HG02571 (cell line): ENCODE measurements at regions not wholly inside any gene's neighbourhood (a gene's known extent, or its start where the extent isn't known, plus 50 kb on each side); places are given as distances from the start of the nearest gene placed in this dataset.

Source experiments
- ATAC-seq: cut with Tn5 transposase; IDR thresholded peaks from one replicate; pipeline ENCODE4 v1.9.1; 2021; ENCODE audit warnings: mild to moderate bottlenecking, moderate library complexity; ENCODE audit not compliant: unreplicated experiment

GRCh38 chr5:92904021-92904420 lies 677.0 kb downstream of the NR2F1-AS1 start:
- no peak for ATAC-seq

- no peak for ATAC-seq
Measured at GRCh38 chr5:92899611-92900010, 681.4 kb downstream of the NR2F1-AS1 start.

DNA sequence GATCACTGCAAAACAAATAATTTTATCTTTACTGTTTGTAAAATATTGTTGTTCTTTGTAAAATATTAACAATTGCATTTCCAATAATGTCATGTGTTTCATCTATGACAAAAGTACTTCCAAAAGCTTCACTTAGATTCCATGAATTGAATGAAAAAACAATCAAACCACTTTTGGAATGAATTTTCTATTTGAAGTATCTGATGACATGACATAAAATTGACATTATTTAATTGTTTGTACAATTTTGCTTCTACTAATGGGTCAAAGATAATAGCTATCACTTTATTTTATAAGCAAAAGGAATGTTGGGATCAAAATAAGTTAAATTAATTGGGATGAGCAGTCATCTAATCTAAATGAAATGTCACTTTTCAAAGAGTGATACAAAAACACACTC lies 684.3 kb downstream of the NR2F1-AS1 start:
- no peak for ATAC-seq

GRCh38 chr5:92890841-92891244 lies 690.2 kb downstream of the NR2F1-AS1 start:
- no peak for ATAC-seq

- ATAC-seq, result no peak
Measured at GRCh38 chr5:92889140-92889539, 691.9 kb downstream of the NR2F1-AS1 start.

DNA sequence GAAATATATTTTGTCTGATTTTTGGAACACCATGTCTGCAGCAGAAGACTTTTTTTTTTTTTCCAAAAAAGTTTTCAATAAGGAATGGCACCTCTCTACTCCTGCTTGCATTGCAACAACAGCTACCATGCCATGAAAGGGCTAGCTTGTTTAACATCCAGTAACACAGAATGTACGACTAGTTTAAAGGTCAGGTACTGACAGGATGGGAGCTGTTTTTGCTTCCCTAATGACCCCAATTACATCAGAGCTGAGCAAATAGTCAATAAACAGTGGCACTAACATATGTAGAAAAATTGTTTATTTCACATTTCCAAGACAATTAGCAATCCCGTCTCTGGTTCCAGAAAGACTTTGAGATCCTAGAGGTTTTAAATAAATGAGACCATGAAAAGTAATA lies 693.8 kb downstream of the NR2F1-AS1 start:
- ATAC-seq, result no peak

DNA sequence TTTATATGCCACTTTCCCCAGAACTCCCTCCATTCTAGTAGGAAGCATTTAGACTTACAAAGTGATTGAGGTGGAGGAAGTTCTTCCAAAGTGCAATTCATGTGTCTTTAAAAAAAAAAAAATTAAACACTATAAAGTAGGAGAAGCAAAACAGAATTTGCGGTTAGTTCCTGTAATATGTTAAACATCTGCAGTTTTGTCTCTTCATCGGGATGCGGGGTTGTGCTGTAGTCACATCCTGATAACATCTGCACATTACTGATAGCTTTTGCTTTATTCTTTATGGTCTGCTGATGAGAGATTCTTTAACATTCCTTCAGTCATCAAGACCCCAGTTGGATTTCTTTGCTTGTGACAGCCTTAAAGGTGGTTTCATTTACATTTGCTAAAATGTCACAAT lies 694.3 kb downstream of the NR2F1-AS1 start:
- ATAC-seq, result no peak

GRCh38 chr5:92885950-92886349 lies 695.1 kb downstream of the NR2F1-AS1 start:
- no peak for ATAC-seq

DNA sequence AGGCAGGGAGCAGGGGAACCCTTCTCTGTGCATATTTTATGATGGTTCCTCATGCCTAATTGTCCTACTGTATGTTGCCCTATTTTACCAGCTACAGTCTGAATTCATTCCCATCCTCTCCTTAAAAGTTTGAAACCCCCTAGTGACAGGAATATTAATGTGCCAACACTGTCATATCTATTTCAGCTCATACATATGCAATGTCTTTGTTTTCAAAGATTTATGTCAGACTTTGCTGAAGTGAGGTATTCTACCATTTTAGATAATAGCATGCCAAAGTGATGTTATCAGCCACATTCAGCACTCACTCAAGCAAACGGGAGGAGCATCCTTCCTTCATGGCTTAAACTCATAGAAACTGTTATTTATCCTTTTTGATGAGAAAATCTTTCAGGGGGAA lies 696.5 kb downstream of the NR2F1-AS1 start:
- no peak for ATAC-seq

DNA sequence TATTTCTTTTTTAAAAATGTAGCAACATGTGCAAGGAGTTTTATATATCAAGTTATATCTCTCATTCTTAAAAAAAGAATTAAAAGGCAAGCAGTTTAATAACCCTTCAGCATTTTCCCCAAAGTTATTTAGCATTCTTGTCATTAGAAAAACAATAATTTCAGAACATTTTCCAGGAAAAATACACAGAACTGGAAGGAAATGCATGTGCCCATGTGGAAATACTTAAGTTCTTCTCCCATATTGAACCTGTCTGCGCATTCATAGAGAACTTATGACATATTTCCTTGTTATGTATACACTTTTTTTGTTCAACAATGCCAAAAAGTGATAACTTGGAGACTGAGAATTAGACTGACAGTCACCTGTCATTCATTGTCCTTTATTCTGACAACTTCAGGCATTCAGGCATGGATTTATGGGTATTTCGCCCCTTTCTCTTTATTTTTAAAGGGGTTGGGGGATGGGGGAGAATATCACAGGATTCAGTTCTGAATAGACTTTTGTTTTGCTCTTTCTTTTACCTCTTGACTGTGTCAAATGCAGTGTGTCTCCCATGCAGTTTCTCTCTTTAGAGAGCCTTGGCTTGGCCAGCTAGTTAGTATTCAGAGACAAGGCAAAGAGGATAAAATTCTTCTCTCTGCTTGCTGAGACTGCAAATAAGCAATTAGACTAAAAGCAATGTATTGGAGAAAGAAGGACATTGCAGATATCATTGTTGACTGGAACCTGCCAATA lies 701.0 kb downstream of the NR2F1-AS1 start:
- no peak for ATAC-seq

DNA sequence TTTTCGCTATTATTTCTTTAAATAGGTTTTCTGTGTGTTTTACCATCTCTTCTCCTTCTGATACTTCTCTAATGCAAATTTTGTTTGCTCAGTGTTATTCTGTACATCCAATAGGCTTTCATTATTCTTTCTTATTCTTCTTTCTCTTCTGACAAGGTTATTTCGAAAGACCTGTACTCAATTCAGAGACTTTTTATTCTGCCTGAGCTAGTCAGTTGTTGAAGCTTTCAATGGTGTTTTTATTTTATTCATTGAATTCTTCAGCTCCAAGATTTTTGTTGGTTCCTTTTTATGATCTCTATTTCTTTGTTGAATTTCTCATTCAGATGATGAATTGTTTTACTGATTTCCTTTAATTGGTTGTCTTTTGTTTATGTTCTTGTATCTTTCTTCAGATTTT lies 706.2 kb downstream of the NR2F1-AS1 start:
- no peak for ATAC-seq

DNA sequence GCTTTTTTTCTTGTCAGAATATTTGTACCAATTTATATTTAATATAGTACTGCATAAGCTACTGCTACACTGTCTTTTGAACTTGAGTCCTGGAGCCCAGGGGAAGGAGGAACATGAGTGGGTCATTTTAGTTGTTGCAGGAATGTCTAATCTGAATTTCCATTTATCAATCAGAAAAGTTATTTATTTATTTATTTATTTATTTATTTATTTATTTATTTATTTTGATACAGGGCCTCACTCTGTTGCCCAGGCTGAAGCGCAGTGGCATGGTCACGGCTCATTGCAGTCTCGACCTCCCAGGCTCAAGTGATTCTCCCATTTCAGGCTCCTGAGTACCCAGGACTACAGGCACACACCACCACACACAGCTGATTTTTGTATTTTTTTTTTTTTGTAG lies 712.6 kb downstream of the NR2F1-AS1 start:
- ATAC-seq, result no peak

- ATAC-seq, result no peak
Measured at GRCh38 chr5:92864591-92864990, 716.4 kb downstream of the NR2F1-AS1 start.

- ATAC-seq, result no peak
Measured at GRCh38 chr5:92863666-92864065, 717.4 kb downstream of the NR2F1-AS1 start.

DNA sequence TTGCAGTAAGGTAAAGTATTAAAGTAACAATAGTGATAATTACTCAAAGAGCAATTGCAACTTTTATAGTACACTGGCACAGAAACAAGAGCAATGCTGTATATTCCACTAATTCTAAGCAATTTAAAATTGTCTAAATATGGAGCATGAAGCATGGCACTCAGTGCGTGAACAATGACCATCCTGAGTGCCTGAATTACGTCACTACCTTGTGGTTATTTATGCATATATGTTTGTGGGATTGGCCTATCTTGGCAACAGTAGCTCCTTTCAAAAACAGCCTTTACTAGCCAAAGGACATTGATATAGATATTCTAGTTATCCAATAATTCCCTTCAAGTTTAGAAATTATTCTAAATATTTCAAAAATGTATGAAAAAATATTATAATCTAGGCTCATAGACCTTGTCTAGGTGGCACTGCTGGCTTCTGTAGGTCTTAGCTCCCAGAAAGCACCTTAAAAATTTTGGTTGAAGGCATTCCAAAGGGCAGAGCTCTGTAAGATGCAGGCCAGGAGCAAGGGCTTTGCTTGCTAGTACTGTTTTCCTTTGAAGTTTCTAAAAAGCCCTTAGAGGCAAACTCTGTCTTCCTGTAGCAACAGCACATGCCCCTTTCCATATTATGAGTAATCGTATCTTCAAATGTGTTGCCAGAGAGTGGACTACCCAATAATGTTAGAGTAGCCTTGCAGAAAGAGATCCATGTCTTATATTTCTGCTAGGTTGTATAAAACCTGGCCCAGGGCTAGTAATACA lies 719.3 kb downstream of the NR2F1-AS1 start:
- ATAC-seq, result no peak

DNA sequence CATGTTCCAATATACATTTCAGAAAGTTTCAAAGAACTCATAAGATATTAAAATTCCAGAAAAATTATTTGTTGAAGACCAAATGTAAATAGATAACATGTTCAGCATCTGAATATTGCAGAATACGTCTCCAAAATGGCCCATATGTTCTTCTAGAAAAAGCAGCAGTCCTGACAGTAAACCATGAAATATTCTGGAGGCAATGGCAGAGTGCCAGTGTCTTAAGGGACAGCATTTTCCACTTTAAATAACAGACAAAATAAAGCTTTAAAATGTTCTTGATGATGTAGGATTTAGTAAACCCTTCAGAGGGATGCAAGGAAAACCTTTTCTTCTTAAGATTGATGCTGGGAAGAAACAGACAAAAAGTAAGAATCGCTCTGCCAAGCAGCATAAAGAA lies 721.0 kb downstream of the NR2F1-AS1 start:
- ATAC-seq, result no peak

GRCh38 chr5:92852219-92852618 lies 728.8 kb downstream of the NR2F1-AS1 start:
- no peak for ATAC-seq

DNA sequence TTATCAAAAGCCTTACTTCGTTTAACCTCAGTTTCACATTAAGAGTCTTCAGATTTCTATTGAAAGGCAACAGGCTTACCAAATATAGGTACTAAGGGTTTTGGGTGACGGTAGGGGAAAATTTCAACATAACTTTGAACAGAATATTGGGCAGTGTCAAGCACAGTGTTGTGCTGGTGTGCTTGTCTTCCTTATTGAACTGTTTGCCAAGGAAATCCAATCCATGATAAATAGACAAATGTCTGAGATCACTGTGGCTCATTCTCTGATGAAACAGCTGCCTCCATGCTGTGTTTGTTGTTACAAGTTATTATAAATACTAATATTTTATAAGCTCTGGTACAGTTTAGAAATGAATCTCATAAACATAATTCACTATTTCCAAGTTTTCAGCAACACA lies 730.1 kb downstream of the NR2F1-AS1 start:
- no peak for ATAC-seq

- no peak for ATAC-seq
Measured at GRCh38 chr5:92849756-92850155, 731.3 kb downstream of the NR2F1-AS1 start.

DNA sequence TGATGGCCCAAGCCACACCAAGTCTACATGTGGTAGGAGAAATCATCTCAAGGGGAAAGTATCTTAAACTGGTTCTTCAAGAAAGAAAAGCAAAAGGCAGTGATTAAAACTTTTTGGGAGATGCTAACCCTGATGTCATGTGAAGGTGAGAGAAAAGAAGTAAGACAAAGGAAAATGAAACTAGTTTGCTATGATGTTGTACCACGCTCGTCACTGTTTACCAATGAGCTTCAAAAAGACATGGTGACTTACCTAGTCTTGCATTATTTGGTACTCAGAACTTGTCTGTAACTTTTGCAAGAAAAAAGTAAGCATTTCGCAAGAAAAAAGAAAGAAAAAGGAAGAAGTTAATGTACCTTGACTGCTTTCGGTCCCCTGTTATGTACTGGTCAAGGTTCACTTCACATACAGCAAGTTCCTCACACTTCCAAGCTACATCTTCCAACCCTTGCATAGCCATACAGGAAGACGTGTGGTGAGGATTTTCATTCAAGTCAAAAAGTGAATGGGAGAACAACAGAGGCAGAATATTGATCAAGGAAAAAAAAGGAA lies 739.3 kb downstream of the NR2F1-AS1 start:
- ATAC-seq, result no peak

DNA sequence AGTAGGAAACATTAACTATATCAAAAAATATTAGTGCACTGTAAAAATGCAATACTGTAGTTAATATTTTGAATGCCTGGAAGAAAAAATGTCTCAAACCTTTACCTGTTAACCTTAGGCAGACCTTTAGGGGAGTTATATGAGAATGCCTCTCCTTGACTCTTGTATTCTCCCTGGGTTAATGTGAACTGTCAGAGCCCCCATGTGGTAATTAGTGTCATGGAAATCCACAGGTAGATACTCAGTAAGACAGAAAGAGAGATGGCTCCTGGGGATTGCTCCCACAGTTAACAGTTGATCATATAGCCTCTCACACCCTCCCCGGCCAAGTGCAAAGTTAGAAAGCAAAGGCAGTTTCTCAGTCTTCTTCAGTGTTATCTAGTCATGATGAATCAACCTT lies 742.8 kb downstream of the NR2F1-AS1 start:
- ATAC-seq, result no peak
